ENCODE measurements at regions not wholly inside any gene's neighbourhood (a gene's known extent, or its start where the extent isn't known, plus 50 kb on each side); places are given as distances from the start of the nearest gene placed in this dataset.

GRCh38 chr3:72177075-72178050, 392.4 kb upstream of the PROK2 start:
- Histone ChIP-seq H3K4me3 (ENCODE audit: low read depth, low read length) (no peak overlapping the region), H3K36me3 (ENCODE audit: control insufficient read depth, insufficient read depth, low read length) (no peaks in the 10 kb centered on the region)

GRCh38 chr3:72176537-72177041, 391.6 kb upstream of the PROK2 start:
- Histone ChIP-seq H3K36me3 (ENCODE audit: control insufficient read depth, insufficient read depth, low read length) (no peaks in the 10 kb centered on the region), H3K27me3 (ENCODE audit: control insufficient read depth, insufficient read depth, low read length) (no peaks in the 10 kb centered on the region), H3K4me3 (ENCODE audit: low read depth, low read length) (no peak overlapping the region)
- TF ChIP-seq CTCF (IDR thresholded peaks at IDR 0.05; ENCODE audit: insufficient read depth, low read length, poor library complexity, severe bottlenecking), result no peak
- DNase-seq (ENCODE audit: low read depth), result no peak

More at GRCh38 chr3:72177075-72178050, 392.4 kb upstream of the PROK2 start:
- no peaks in the 10 kb centered on the region for H3K27me3 ChIP-seq (ENCODE audit: control insufficient read depth, insufficient read depth, low read length)
- TF ChIP-seq CTCF (IDR thresholded peaks at IDR 0.05; ENCODE audit: insufficient read depth, low read length, poor library complexity, severe bottlenecking), result no peak
- no peak for DNase-seq (ENCODE audit: low read depth)

- Histone ChIP-seq H3K36me3 (ENCODE audit: control insufficient read depth, insufficient read depth, low read length) (no peaks in the 10 kb centered on the region), H3K4me3 (ENCODE audit: low read depth, low read length) (no peak overlapping the region), H3K27me3 (ENCODE audit: control insufficient read depth, insufficient read depth, low read length) (no peaks in the 10 kb centered on the region)
- TF ChIP-seq CTCF (IDR thresholded peaks at IDR 0.05; ENCODE audit: insufficient read depth, low read length, poor library complexity, severe bottlenecking), result no peak
- no peak for DNase-seq (ENCODE audit: low read depth)
Measured at GRCh38 chr3:72175296-72175858, 390.4 kb upstream of the PROK2 start.

DNA sequence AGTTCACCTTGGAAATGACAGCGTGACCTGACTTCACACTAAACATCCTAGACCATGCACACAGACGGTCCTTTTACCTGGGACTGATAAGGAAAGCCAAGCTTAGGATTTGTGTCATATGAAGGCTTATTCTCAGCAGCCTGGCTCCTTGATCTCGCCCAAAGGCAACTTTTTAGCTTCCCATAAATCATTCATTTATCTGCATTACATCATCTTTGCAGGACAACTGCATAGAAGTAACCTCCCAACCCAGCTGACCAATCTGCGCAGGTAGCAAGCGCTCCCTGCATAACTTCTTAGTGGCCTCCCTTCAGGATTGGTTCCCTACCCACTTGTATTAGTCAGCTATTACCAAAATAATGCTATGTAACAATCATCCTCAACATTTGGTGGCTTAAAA, 389.9 kb upstream of the PROK2 start:
- TF ChIP-seq CTCF (IDR thresholded peaks at IDR 0.05; ENCODE audit: insufficient read depth, low read length, poor library complexity, severe bottlenecking), result no peak
- Histone ChIP-seq H3K27me3 (ENCODE audit: control insufficient read depth, insufficient read depth, low read length) (no peaks in the 10 kb centered on the region), H3K36me3 (ENCODE audit: control insufficient read depth, insufficient read depth, low read length) (no peaks in the 10 kb centered on the region), H3K4me3 (ENCODE audit: low read depth, low read length) (no peak overlapping the region)
- no peak for DNase-seq (ENCODE audit: low read depth)

DNA sequence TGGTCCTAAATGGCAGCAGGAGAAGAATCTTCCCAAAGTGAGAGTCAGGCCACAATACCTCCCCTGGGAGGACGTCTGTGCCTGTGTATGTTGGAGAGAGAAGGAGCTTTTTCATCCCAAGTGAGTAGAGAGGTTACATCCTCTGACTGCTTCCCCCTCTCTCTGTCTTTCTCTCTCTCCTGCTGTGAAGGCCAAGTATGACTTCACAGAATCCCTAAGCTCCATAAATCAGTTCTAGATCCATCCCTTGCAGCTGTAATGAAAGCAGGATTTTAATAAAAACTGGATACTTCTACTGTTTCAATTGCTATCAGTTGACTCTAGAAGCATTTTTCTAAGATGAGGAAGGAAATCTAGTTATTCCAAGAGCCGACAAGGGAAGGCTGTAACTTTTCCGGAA, 389.1 kb upstream of the PROK2 start:
- no peak for TF ChIP-seq CTCF (IDR thresholded peaks at IDR 0.05; ENCODE audit: insufficient read depth, low read length, poor library complexity, severe bottlenecking)
- Histone ChIP-seq H3K27me3 (ENCODE audit: control insufficient read depth, insufficient read depth, low read length) (no peaks in the 10 kb centered on the region), H3K4me3 (ENCODE audit: low read depth, low read length) (no peak overlapping the region), H3K36me3 (ENCODE audit: control insufficient read depth, insufficient read depth, low read length) (no peaks in the 10 kb centered on the region)
- no peak for DNase-seq (ENCODE audit: low read depth)

Measured in kidney epithelial cell (primary cell).